ENCODE measurements at regions not wholly inside any gene's neighbourhood (a gene's known extent, or its start where the extent isn't known, plus 50 kb on each side); places are given as distances from the start of the nearest gene placed in this dataset.

GRCh38 chr15:29919380-29919881 is 97.2 kb upstream of the TJP1 start:
- DNase-seq (ENCODE audit: low spot score): no peak

GRCh38 chr15:29917600-29918597 is 95.6 kb upstream of the TJP1 start:
- no peak for DNase-seq (ENCODE audit: low spot score)
- no peak for FAIRE-seq

More at GRCh38 chr15:29919380-29919881, 97.2 kb upstream of the TJP1 start:
- no peak for FAIRE-seq

GRCh38 chr15:29914511-29914926 is 92.3 kb upstream of the TJP1 start:
- FAIRE-seq (no peak), DNase-seq (ENCODE audit: low spot score) (no peak)

GRCh38 chr15:29913528-29914135 is 91.4 kb upstream of the TJP1 start:
- DNase-seq (ENCODE audit: low spot score): no peak

GRCh38 chr15:29911705-29912104 is 89.4 kb upstream of the TJP1 start:
- DNase-seq (ENCODE audit: low spot score): no peak
- FAIRE-seq: no peak

More at GRCh38 chr15:29913528-29914135, 91.4 kb upstream of the TJP1 start:
- no peak for FAIRE-seq

- DNase-seq (ENCODE audit: low spot score) (no peak), FAIRE-seq (no peak)
These were observed 87.8 kb upstream of the TJP1 start for GRCh38 chr15:29910068-29910467.

GRCh38 chr15:29904757-29905417 is 82.6 kb upstream of the TJP1 start:
- FAIRE-seq (no peak), DNase-seq (ENCODE audit: low spot score) (no peak)

- no peak for DNase-seq (ENCODE audit: low spot score)
- no peak for FAIRE-seq
These were observed 81.7 kb upstream of the TJP1 start for GRCh38 chr15:29903785-29904464.

GRCh38 chr15:29903028-29903427 is 80.8 kb upstream of the TJP1 start:
- FAIRE-seq: no peak
- DNase-seq (ENCODE audit: low spot score): no peak

- FAIRE-seq: no peak
These were observed 78.2 kb upstream of the TJP1 start for GRCh38 chr15:29900237-29901189.

GRCh38 chr15:29896062-29896461 is 73.8 kb upstream of the TJP1 start:
- no peak for FAIRE-seq
- no peak for DNase-seq (ENCODE audit: low spot score)

More at GRCh38 chr15:29900237-29901189, 78.2 kb upstream of the TJP1 start:
- no peak for DNase-seq (ENCODE audit: low spot score)

GRCh38 chr15:29891096-29891457 is 68.8 kb upstream of the TJP1 start:
- no peak for FAIRE-seq
- no peak for DNase-seq (ENCODE audit: low spot score)

- FAIRE-seq: no peak
- no peak for DNase-seq (ENCODE audit: low spot score)
These were observed 68.2 kb upstream of the TJP1 start for GRCh38 chr15:29890336-29891095.

- peak; percentile 88 for FAIRE-seq
These were observed 67.5 kb upstream of the TJP1 start for GRCh38 chr15:29889542-29890329.

GRCh38 chr15:29888646-29889045 is 66.4 kb upstream of the TJP1 start:
- DNase-seq (ENCODE audit: low spot score) (peak; percentile 72), FAIRE-seq (no peak)

More at GRCh38 chr15:29889542-29890329, 67.5 kb upstream of the TJP1 start:
- peak; percentile 53 for DNase-seq (ENCODE audit: low spot score)

GRCh38 chr15:29887721-29888120 is 65.5 kb upstream of the TJP1 start:
- FAIRE-seq: no peak

GRCh38 chr15:29885183-29885582 is 62.9 kb upstream of the TJP1 start:
- no peak for FAIRE-seq

More at GRCh38 chr15:29887721-29888120, 65.5 kb upstream of the TJP1 start:
- DNase-seq (ENCODE audit: low spot score): no peak

GRCh38 chr15:29883126-29883525 is 60.9 kb upstream of the TJP1 start:
- DNase-seq (ENCODE audit: low spot score) (no peak), FAIRE-seq (no peak)

More at GRCh38 chr15:29885183-29885582, 62.9 kb upstream of the TJP1 start:
- DNase-seq (ENCODE audit: low spot score): no peak

All from RCC 7860 (cell line).